ENCODE measurements at regions not wholly inside any gene's neighbourhood (a gene's known extent, or its start where the extent isn't known, plus 50 kb on each side); places are given as distances from the start of the nearest gene placed in this dataset.

- no peak for DNase-seq (ENCODE audit: low spot score)
- Histone ChIP-seq H3K9me2 (replicated peaks; ENCODE audit: insufficient read depth) (no peaks in the 10 kb centered on the region), H3K4me1 (ENCODE audit: insufficient read depth) (no peaks in the 10 kb centered on the region), H3K27me3 (no peaks in the 10 kb centered on the region), H3K4me2 (no peak overlapping the region), H3K36me3 (replicated peaks; ENCODE audit: insufficient read depth, low read depth) (no peaks in the 10 kb centered on the region), H3K27ac (no peak overlapping the region), H4K20me1 (ENCODE audit: insufficient read depth, poor library complexity, severe bottlenecking) (no peaks in the 10 kb centered on the region), H2AFZ (no peak overlapping the region), H3K79me2 (no peaks in the 10 kb centered on the region), H3K4me3 (no peak overlapping the region), H3K9me3 (ENCODE audit: low read depth) (no peaks in the 10 kb centered on the region)
- TF ChIP-seq EZH2 (IDR thresholded peaks at IDR 0.05; ENCODE audit: borderline replicate concordance) = no peak
- TF ChIP-seq CTCF (IDR thresholded peaks at IDR 0.05; ENCODE audit: poor library complexity) = no peak
- TF ChIP-seq EZH2phosphoT487 (IDR thresholded peaks at IDR 0.05; ENCODE audit: low read depth, severe bottlenecking, unreplicated experiment) = no peak
- 78% methylated on average over 6 of the region's 6 CpGs for WGBS (ENCODE audit: low lambda C conversion rate, missing lambda C conversion rate)
Observed at GRCh38 chr3:7847521-7847920, 654.1 kb upstream of the LMCD1 start.

GRCh38 chr3:7854266-7854665, 647.4 kb upstream of the LMCD1 start:
- Histone ChIP-seq H4K20me1 (ENCODE audit: insufficient read depth, poor library complexity, severe bottlenecking) (no peaks in the 10 kb centered on the region), H3K27ac (no peak overlapping the region), H2AFZ (no peak overlapping the region), H3K36me3 (replicated peaks; ENCODE audit: insufficient read depth, low read depth) (no peaks in the 10 kb centered on the region), H3K9me3 (ENCODE audit: low read depth) (no peaks in the 10 kb centered on the region), H3K79me2 (no peaks in the 10 kb centered on the region), H3K4me2 (no peak overlapping the region), H3K27me3 (no peaks in the 10 kb centered on the region), H3K4me1 (ENCODE audit: insufficient read depth) (no peaks in the 10 kb centered on the region), H3K9me2 (replicated peaks; ENCODE audit: insufficient read depth) (no peaks in the 10 kb centered on the region), H3K4me3 (no peak overlapping the region)
- no peak for DNase-seq (ENCODE audit: low spot score)
- 85% methylated on average over 3 of the region's 3 CpGs for WGBS (ENCODE audit: low lambda C conversion rate, missing lambda C conversion rate)
- TF ChIP-seq EZH2 (IDR thresholded peaks at IDR 0.05; ENCODE audit: borderline replicate concordance) = no peak
- TF ChIP-seq CTCF (IDR thresholded peaks at IDR 0.05; ENCODE audit: poor library complexity) = no peak
- no peak for TF ChIP-seq EZH2phosphoT487 (IDR thresholded peaks at IDR 0.05; ENCODE audit: low read depth, severe bottlenecking, unreplicated experiment)

- Histone ChIP-seq H4K20me1 (ENCODE audit: insufficient read depth, poor library complexity, severe bottlenecking) (no peaks in the 10 kb centered on the region), H3K4me2 (no peak overlapping the region), H3K27me3 (no peaks in the 10 kb centered on the region), H3K4me3 (no peak overlapping the region), H3K9me3 (ENCODE audit: low read depth) (no peaks in the 10 kb centered on the region), H2AFZ (no peak overlapping the region), H3K79me2 (no peaks in the 10 kb centered on the region), H3K4me1 (ENCODE audit: insufficient read depth) (no peaks in the 10 kb centered on the region), H3K9me2 (replicated peaks; ENCODE audit: insufficient read depth) (no peaks in the 10 kb centered on the region), H3K36me3 (replicated peaks; ENCODE audit: insufficient read depth, low read depth) (no peaks in the 10 kb centered on the region), H3K27ac (no peak overlapping the region)
- TF ChIP-seq EZH2phosphoT487 (IDR thresholded peaks at IDR 0.05; ENCODE audit: low read depth, severe bottlenecking, unreplicated experiment) = no peak
- no peak for TF ChIP-seq EZH2 (IDR thresholded peaks at IDR 0.05; ENCODE audit: borderline replicate concordance)
- TF ChIP-seq CTCF (IDR thresholded peaks at IDR 0.05; ENCODE audit: poor library complexity) = no peak
- no peak for DNase-seq (ENCODE audit: low spot score)
- 73% methylated on average over 5 of the region's 5 CpGs for WGBS (ENCODE audit: low lambda C conversion rate, missing lambda C conversion rate)
Observed at GRCh38 chr3:7854721-7855120, 646.9 kb upstream of the LMCD1 start.

GRCh38 chr3:7865611-7866010, 636.0 kb upstream of the LMCD1 start:
- 96% methylated on average over 4 of the region's 4 CpGs for WGBS (ENCODE audit: low lambda C conversion rate, missing lambda C conversion rate)
- TF ChIP-seq EZH2 (IDR thresholded peaks at IDR 0.05; ENCODE audit: borderline replicate concordance) (no peak), EZH2phosphoT487 (IDR thresholded peaks at IDR 0.05; ENCODE audit: low read depth, severe bottlenecking, unreplicated experiment) (no peak), CTCF (IDR thresholded peaks at IDR 0.05; ENCODE audit: poor library complexity) (no peak)

More at GRCh38 chr3:7865611-7866010, 636.0 kb upstream of the LMCD1 start:
- no peaks in the 10 kb centered on the region for H3K79me2 ChIP-seq
- no peaks in the 10 kb centered on the region for H3K27me3 ChIP-seq
- H3K27ac ChIP-seq = no peak overlapping the region
- no peak overlapping the region for H3K4me2 ChIP-seq
- no peaks in the 10 kb centered on the region for H3K9me2 ChIP-seq (replicated peaks; ENCODE audit: insufficient read depth)
- no peaks in the 10 kb centered on the region for H4K20me1 ChIP-seq (ENCODE audit: insufficient read depth, poor library complexity, severe bottlenecking)
- no peak overlapping the region for H2AFZ ChIP-seq
- no peak overlapping the region for H3K4me3 ChIP-seq
- no peak for DNase-seq (ENCODE audit: low spot score)
- H3K4me1 ChIP-seq (ENCODE audit: insufficient read depth) = no peaks in the 10 kb centered on the region
- H3K9me3 ChIP-seq (ENCODE audit: low read depth) = no peaks in the 10 kb centered on the region
- H3K36me3 ChIP-seq (replicated peaks; ENCODE audit: insufficient read depth, low read depth) = no peaks in the 10 kb centered on the region
